Peyer's patch (tissue), 4 donors: ENCODE measurements at regions not wholly inside any gene's neighbourhood (a gene's known extent, or its start where the extent isn't known, plus 50 kb on each side); places are given as distances from the start of the nearest gene placed in this dataset.
A peak's percentile ranks its signal among the peaks of the same experiment; 100 is the strongest.
"Not testable (repeated sequence)": the region's sequence is repeated elsewhere in the genome, so short reads cannot be mapped to it uniquely, and the experiment has no call there.

ENCODE experiments used
- DNase-seq, 3 donors: peaks; one replicate each; pipeline ENCODE4 v3.0.0-alpha.2; 2017 to 2019
- H3K27ac ChIP-seq, 4 donors: fragments of 200-600 bp; sonication (generic); one replicate each; pipeline ENCODE4 v1.5.1; 2016 to 2019
- H3K27me3 ChIP-seq, 2 donors: fragments of 200-600 bp; sonication (generic); one replicate each; pipeline ENCODE4 v1.5.1; 2019
- H3K36me3 ChIP-seq, 3 donors: fragments of 200-600 bp; sonication (generic); one replicate each; pipeline ENCODE4 v1.5.1; 2016 to 2019
- H3K4me1 ChIP-seq, 4 donors: fragments of 200-600 bp; sonication (generic); one replicate each; pipeline ENCODE4 v1.5.1; 2016 to 2019
- H3K4me3 ChIP-seq, 4 donors: fragments of 200-600 bp; sonication (generic); 1 replicate in 3 of 4; 2 replicates in 1 of 4; pipeline ENCODE4 v1.5.1; 2016 to 2019; ENCODE audit warnings: mild to moderate bottlenecking in 1 of 4
- H3K9me3 ChIP-seq, 4 donors: fragments of 200-600 bp; sonication (generic); one replicate each; pipeline ENCODE4 v1.5.1; 2016 to 2019; ENCODE audit warnings: mild to moderate bottlenecking in 1 of 4
- CTCF ChIP-seq, 6 experiments: fragments of 450-650 bp in 4 of 6; fragments of 200-600 bp in 2 of 6; sonication (generic) in 1 of 6; IDR thresholded peaks; one replicate each; pipeline ENCODE4 v1.5.1; 2017 to 2019; ENCODE audit warnings: antibody characterized with exemption in 6 of 6, mild to moderate bottlenecking in 3 of 6, moderate library complexity in 1 of 6
- POLR2A ChIP-seq, 2 donors: fragments of 450-650 bp; IDR thresholded peaks; one replicate each; pipeline ENCODE4 v1.5.1; 2017; ENCODE audit warnings: antibody characterized with exemption in 2 of 2, mild to moderate bottlenecking in 2 of 2, moderate library complexity in 2 of 2
- small RNA-seq, 2 donors: library from RNA; depleted of rRNA; stranded (forward); fragments of <200 nt; gene quantifications; one replicate each; pipeline ENCODE3, GENCODE V24; 2016

GRCh38 chr15:21262851-21263425 lies 177.4 kb downstream of the POTEB3 start:
- H3K27me3 ChIP-seq: no peaks in the 10 kb centered on the region
- H3K9me3 ChIP-seq: no peaks in the 10 kb centered on the region
- H3K4me3 ChIP-seq: no peak overlapping the region
- no peaks in the 10 kb centered on the region for H3K36me3 ChIP-seq
- no peaks in the 10 kb centered on the region for H3K4me1 ChIP-seq
- TF ChIP-seq POLR2A (IDR thresholded peaks at IDR 0.05) (no peak), CTCF (IDR thresholded peaks at IDR 0.05) (no peak)
- no peak overlapping the region for H3K27ac ChIP-seq
- no peak for DNase-seq

GRCh38 chr15:21261965-21262850 lies 178.1 kb downstream of the POTEB3 start:
- Histone ChIP-seq H3K36me3 (no peaks in the 10 kb centered on the region), H3K27me3 (no peaks in the 10 kb centered on the region), H3K4me3 (no peak overlapping the region), H3K4me1 (no peaks in the 10 kb centered on the region), H3K9me3 (no peaks in the 10 kb centered on the region), H3K27ac (no peak overlapping the region)
- peak in 2 of 3 donors; percentile 42 to 47 for DNase-seq
- TF ChIP-seq CTCF (IDR thresholded peaks at IDR 0.05) (no peak), POLR2A (IDR thresholded peaks at IDR 0.05) (no peak)

GRCh38 chr15:21261396-21261964 lies 178.8 kb downstream of the POTEB3 start:
- Histone ChIP-seq H3K4me1 (no peaks in the 10 kb centered on the region), H3K27ac (no peak overlapping the region), H3K9me3 (no peaks in the 10 kb centered on the region), H3K4me3 (no peak overlapping the region), H3K27me3 (no peaks in the 10 kb centered on the region), H3K36me3 (no peaks in the 10 kb centered on the region)
- TF ChIP-seq CTCF (IDR thresholded peaks at IDR 0.05) (no peak), POLR2A (IDR thresholded peaks at IDR 0.05) (no peak)
- DNase-seq: peak in 1 of 3 donors; percentile 43

- H3K4me3 ChIP-seq: no peak overlapping the region
- TF ChIP-seq CTCF (IDR thresholded peaks at IDR 0.05) (no peak), POLR2A (IDR thresholded peaks at IDR 0.05) (no peak)
- DNase-seq: peak in 2 of 3 donors; percentile 43 to 46
- no peak overlapping the region for H3K27ac ChIP-seq
- H3K27me3 ChIP-seq: no peaks in the 10 kb centered on the region
- no peaks in the 10 kb centered on the region for H3K36me3 ChIP-seq
- H3K4me1 ChIP-seq: no peaks in the 10 kb centered on the region
- no peaks in the 10 kb centered on the region for H3K9me3 ChIP-seq
Observed at GRCh38 chr15:21260966-21261395, 179.3 kb downstream of the POTEB3 start.

- H3K27me3 ChIP-seq, H3K4me3 ChIP-seq, H3K9me3 ChIP-seq, H3K36me3 ChIP-seq, DNase-seq, H3K4me1 ChIP-seq, H3K27ac ChIP-seq: not testable (repeated sequence)
Observed at GRCh38 chr15:21258635-21259034, 181.7 kb downstream of the POTEB3 start.

- H3K36me3 ChIP-seq, H3K9me3 ChIP-seq, H3K4me3 ChIP-seq, H3K27ac ChIP-seq, H3K4me1 ChIP-seq, H3K27me3 ChIP-seq, DNase-seq: not testable (repeated sequence)
Observed at GRCh38 chr15:21249508-21250019, 190.7 kb downstream of the POTEB3 start.

Small RNA genes lying in the stretch of these regions (small RNA-seq; reads per million reads assigned to genes)
- 0 reads per million in 2 donors for gene RNU6-1235P
